Kidney (tissue), 13 donors: ENCODE measurements at regions not wholly inside any gene's neighbourhood (a gene's known extent, or its start where the extent isn't known, plus 50 kb on each side); places are given as distances from the start of the nearest gene placed in this dataset.

Experiments
- DNase-seq, 5 donors: peaks; one replicate each; pipeline ENCODE4 v3.0.0-alpha.2; 2013 to 2020
- FAIRE-seq: peaks from 2 replicates; lab custom pipeline; 2012; peaks lifted over from hg19 to GRCh38; lab: Jason Lieb, UNC
- H3K27ac ChIP-seq, 2 donors: one replicate each; pipeline ENCODE4 v1.7.0; 2013; ENCODE audit warnings: low read depth in 2 of 2, low read length in 2 of 2, inconsistent platforms in 1 of 2
- H3K27me3 ChIP-seq: one replicate; pipeline ENCODE4 v1.7.1; 2013; ENCODE audit warnings: low read length, inconsistent platforms; ENCODE audit not compliant: control insufficient read depth, insufficient read depth
- H3K36me3 ChIP-seq, 3 donors: one replicate each; pipeline versions ENCODE4 v1.7.0 to v1.7.1; 2013; ENCODE audit warnings: low read length in 3 of 3, control low read depth in 1 of 3, inconsistent platforms in 1 of 3; ENCODE audit not compliant: insufficient read depth in 3 of 3, control insufficient read depth in 2 of 3
- H3K4me1 ChIP-seq, 3 donors: one replicate each; pipeline versions ENCODE4 v1.7.0 to v1.7.1; 2013; ENCODE audit warnings: low read length in 3 of 3, inconsistent platforms in 1 of 3, low read depth in 1 of 3; ENCODE audit not compliant: control insufficient read depth in 2 of 3, insufficient read depth in 2 of 3
- H3K4me3 ChIP-seq, 3 donors: one replicate each; pipeline versions ENCODE4 v1.7.0 to v1.8.1; 2013; ENCODE audit warnings: low read length in 3 of 3, control low read depth in 1 of 3, inconsistent platforms in 1 of 3
- H3K9ac ChIP-seq, 3 donors: one replicate each; pipeline versions ENCODE4 v1.7.0 to v1.7.1; 2013; ENCODE audit warnings: low read length in 3 of 3, control low read depth in 1 of 3, inconsistent platforms in 1 of 3
- H3K9me3 ChIP-seq, 3 donors: one replicate each; pipeline versions ENCODE4 v1.7.0 to v1.7.1; 2013; ENCODE audit warnings: low read length in 3 of 3, control low read depth in 1 of 3, inconsistent platforms in 1 of 3; ENCODE audit not compliant: control insufficient read depth in 2 of 3, insufficient read depth in 1 of 3
- CTCF ChIP-seq: IDR thresholded peaks from 3 replicates; pipeline ENCODE4 v1.5.1; 2012; ENCODE audit warnings: mild to moderate bottlenecking, moderate library complexity, borderline replicate concordance; ENCODE audit not compliant: insufficient read depth; ENCODE audit errors: extremely low read depth
- intact Hi-C: fragments of 100-400 bp; cut with DNase I; formaldehyde crosslinking; loops from one replicate; pipeline ENCODE4 v1.11.1; 2022
- donor health status: control.
- donor health status: control.
- donor health status: control.
- donor health status: control.
- donor health status: control.
- donor health status: DM: yes; HTN: yes; CAD: no.
- donor health status: Normal renal cell carcinoma (clear cell type).

- Histone ChIP-seq H3K36me3 (no peaks in the 10 kb centered on the region), H3K4me3 (no peak overlapping the region), H3K4me1 (peaks cover 6 to 8% (median 7%) of the 10 kb centered on the region in 3 donors), H3K9ac (no peak overlapping the region), H3K27ac (no peak overlapping the region), H3K9me3 (no peaks in the 10 kb centered on the region), H3K27me3 (no peaks in the 10 kb centered on the region)
- TF ChIP-seq CTCF: no peak
- intact Hi-C loops: no loop called here
- FAIRE-seq (no peak), DNase-seq (peak in 1 of 5 donors; percentile 16)
These were observed 153.2 kb downstream of the DDX1 start for GRCh38 chr2:15744820-15745219.

GRCh38 chr2:15745350-15745749 is 153.7 kb downstream of the DDX1 start:
- Histone ChIP-seq H3K9me3 (no peaks in the 10 kb centered on the region), H3K36me3 (no peaks in the 10 kb centered on the region), H3K4me3 (no peak overlapping the region), H3K27ac (no peak overlapping the region), H3K9ac (no peak overlapping the region), H3K27me3 (no peaks in the 10 kb centered on the region), H3K4me1 (peaks cover 6 to 8% (median 7%) of the 10 kb centered on the region in 3 donors)
- no peak for TF ChIP-seq CTCF
- intact Hi-C loops: no loop called here
- DNase-seq (peak in 2 of 5 donors; percentile 52 to 71), FAIRE-seq (no peak)

- Histone ChIP-seq H3K9me3 (no peaks in the 10 kb centered on the region), H3K27ac (no peak overlapping the region), H3K4me1 (peaks cover 6 to 8% (median 7%) of the 10 kb centered on the region in 3 donors), H3K36me3 (no peaks in the 10 kb centered on the region), H3K9ac (no peak overlapping the region), H3K4me3 (no peak overlapping the region), H3K27me3 (no peaks in the 10 kb centered on the region)
- no peak for TF ChIP-seq CTCF
- no peak for FAIRE-seq
- peak in 1 of 5 donors; percentile 45 for DNase-seq
- intact Hi-C loops: no loop called here
These were observed 154.4 kb downstream of the DDX1 start for GRCh38 chr2:15745907-15746702.
